ENCODE measurements at regions not wholly inside any gene's neighbourhood (a gene's known extent, or its start where the extent isn't known, plus 50 kb on each side); places are given as distances from the start of the nearest gene placed in this dataset.

GRCh38 chr4:56197387-56197786 is 189.9 kb downstream of the AASDH start:
- TF ChIP-seq, protein P1, sequence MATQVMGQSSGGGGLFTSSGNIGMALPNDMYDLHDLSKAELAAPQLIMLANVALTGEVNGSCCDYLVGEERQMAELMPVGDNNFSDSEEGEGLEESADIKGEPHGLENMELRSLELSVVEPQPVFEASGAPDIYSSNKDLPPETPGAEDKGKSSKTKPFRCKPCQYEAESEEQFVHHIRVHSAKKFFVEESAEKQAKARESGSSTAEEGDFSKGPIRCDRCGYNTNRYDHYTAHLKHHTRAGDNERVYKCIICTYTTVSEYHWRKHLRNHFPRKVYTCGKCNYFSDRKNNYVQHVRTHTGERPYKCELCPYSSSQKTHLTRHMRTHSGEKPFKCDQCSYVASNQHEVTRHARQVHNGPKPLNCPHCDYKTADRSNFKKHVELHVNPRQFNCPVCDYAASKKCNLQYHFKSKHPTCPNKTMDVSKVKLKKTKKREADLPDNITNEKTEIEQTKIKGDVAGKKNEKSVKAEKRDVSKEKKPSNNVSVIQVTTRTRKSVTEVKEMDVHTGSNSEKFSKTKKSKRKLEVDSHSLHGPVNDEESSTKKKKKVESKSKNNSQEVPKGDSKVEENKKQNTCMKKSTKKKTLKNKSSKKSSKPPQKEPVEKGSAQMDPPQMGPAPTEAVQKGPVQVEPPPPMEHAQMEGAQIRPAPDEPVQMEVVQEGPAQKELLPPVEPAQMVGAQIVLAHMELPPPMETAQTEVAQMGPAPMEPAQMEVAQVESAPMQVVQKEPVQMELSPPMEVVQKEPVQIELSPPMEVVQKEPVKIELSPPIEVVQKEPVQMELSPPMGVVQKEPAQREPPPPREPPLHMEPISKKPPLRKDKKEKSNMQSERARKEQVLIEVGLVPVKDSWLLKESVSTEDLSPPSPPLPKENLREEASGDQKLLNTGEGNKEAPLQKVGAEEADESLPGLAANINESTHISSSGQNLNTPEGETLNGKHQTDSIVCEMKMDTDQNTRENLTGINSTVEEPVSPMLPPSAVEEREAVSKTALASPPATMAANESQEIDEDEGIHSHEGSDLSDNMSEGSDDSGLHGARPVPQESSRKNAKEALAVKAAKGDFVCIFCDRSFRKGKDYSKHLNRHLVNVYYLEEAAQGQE (IDR thresholded peaks at IDR 0.05; ENCODE audit: insufficient read depth in 1 of 2, low read depth in 2 of 2, low read length in 2 of 2) = no peak
- TF ChIP-seq POLR2AphosphoS5 (IDR thresholded peaks at IDR 0.05; ENCODE audit: low read depth, low read length) = no peak
- TF ChIP-seq SIN3A (IDR thresholded peaks at IDR 0.05; ENCODE audit: borderline replicate concordance, insufficient read depth, low read length) = no peak
